Neural cell (in vitro differentiated cells): ENCODE measurements at regions not wholly inside any gene's neighbourhood (a gene's known extent, or its start where the extent isn't known, plus 50 kb on each side); places are given as distances from the start of the nearest gene placed in this dataset.

Source experiments
- H2AFZ ChIP-seq: fragments of 200-600, 300-800 bp; sonication (generic), shearing (Covaris generic); 2 replicates; pipeline ENCODE4 v1.6.0; 2014; ENCODE audit warnings: low read depth, mild to moderate bottlenecking, antibody characterized with exemption, low read length, moderate library complexity
- H3F3A ChIP-seq: fragments of 200-600 bp; shearing (Covaris generic); 2 replicates; pipeline ENCODE4 v1.6.1; 2016; ENCODE audit warnings: mild to moderate bottlenecking, moderate library complexity, mixed read lengths, antibody characterized with exemption, low read length; ENCODE audit not compliant: insufficient read depth, poor library complexity, severe bottlenecking
- H3K27ac ChIP-seq: fragments of 200-600, 300-800 bp; sonication (generic), shearing (Covaris generic); 2 replicates; pipeline ENCODE4 v1.5.1; 2014; ENCODE audit warnings: mild to moderate bottlenecking, low read length, moderate library complexity
- H3K27me3 ChIP-seq: fragments of 300-800, 200-600 bp; sonication (generic), shearing (Covaris generic); 2 replicates; pipeline ENCODE4 v1.6.0; 2014; ENCODE audit warnings: mild to moderate bottlenecking, low read depth, low read length, moderate library complexity; ENCODE audit not compliant: insufficient read depth
- H3K36me3 ChIP-seq: fragments of 300-800, 200-600 bp; sonication (generic), shearing (Covaris generic); 2 replicates; pipeline ENCODE4 v1.5.1; 2014; ENCODE audit warnings: mild to moderate bottlenecking, antibody characterized with exemption, low read length, moderate library complexity; ENCODE audit not compliant: insufficient read depth
- H3K4me2 ChIP-seq: fragments of 300-800, 200-600 bp; sonication (generic), shearing (Covaris generic); 2 replicates; pipeline ENCODE4 v1.6.0; 2014; ENCODE audit warnings: mild to moderate bottlenecking, low read length
- H3K4me3 ChIP-seq: fragments of 300-800, 200-600 bp; sonication (generic), shearing (Covaris generic); 2 replicates; pipeline ENCODE4 v1.5.1; 2014; ENCODE audit warnings: mild to moderate bottlenecking, low read length, moderate library complexity
- H3K79me2 ChIP-seq: fragments of 200-600 bp; shearing (Covaris generic); replicated peaks from 2 replicates; pipeline ENCODE4 v1.6.0; 2014; ENCODE audit warnings: mild to moderate bottlenecking, low read length, moderate library complexity; ENCODE audit not compliant: insufficient read depth
- H3K9ac ChIP-seq: fragments of 300-800, 200-600 bp; sonication (generic), shearing (Covaris generic); 2 replicates; pipeline ENCODE4 v1.6.1; 2016; ENCODE audit warnings: mild to moderate bottlenecking, low read length, mixed read lengths
- H3K9me2 ChIP-seq: fragments of 200-600 bp; shearing (Covaris generic); 2 replicates; pipeline ENCODE4 v1.6.1; 2016; ENCODE audit warnings: mild to moderate bottlenecking, low read length, mixed read lengths; ENCODE audit not compliant: insufficient read depth
- H3K9me3 ChIP-seq: fragments of 200-600, 300-800 bp; sonication (generic), shearing (Covaris generic); 2 replicates; pipeline ENCODE4 v1.6.1; 2016; ENCODE audit warnings: mild to moderate bottlenecking, mixed run types, low read length, moderate library complexity, mixed read lengths
- H4K20me1 ChIP-seq: fragments of 200-600 bp; shearing (Covaris generic); 2 replicates; pipeline ENCODE4 v1.6.1; 2016; ENCODE audit warnings: mild to moderate bottlenecking, mixed run types; ENCODE audit not compliant: insufficient read depth
- CTCF ChIP-seq: fragments of 450-650 bp; IDR thresholded peaks from 2 replicates; pipeline ENCODE4 v1.5.1; 2014; ENCODE audit warnings: antibody characterized with exemption, mild to moderate bottlenecking, moderate library complexity; ENCODE audit not compliant: poor library complexity, severe bottlenecking
- EP300 ChIP-seq: fragments of 450-650 bp; conservative IDR thresholded peaks from 2 replicates; pipeline ENCODE4 v1.6.1; 2014; ENCODE audit warnings: antibody characterized with exemption, mild to moderate bottlenecking, moderate library complexity; ENCODE audit not compliant: poor library complexity, severe bottlenecking
- EZH2 ChIP-seq: fragments of 200-600, 300-800 bp; shearing (Covaris generic), sonication (generic); IDR thresholded peaks from 2 replicates; pipeline ENCODE4 v1.6.1; 2014; ENCODE audit warnings: antibody characterized with exemption, low read length, borderline replicate concordance, mild to moderate bottlenecking; ENCODE audit not compliant: insufficient read depth, poor library complexity, severe bottlenecking
- MXI1 ChIP-seq: fragments of 450-650 bp; conservative IDR thresholded peaks from 2 replicates; pipeline ENCODE4 v1.6.1; 2014; ENCODE audit warnings: antibody characterized with exemption, mild to moderate bottlenecking; ENCODE audit not compliant: poor library complexity, severe bottlenecking
- POLR2AphosphoS5 ChIP-seq: IDR thresholded peaks from 2 replicates; pipeline ENCODE4 v1.6.1; 2012
- RAD21 ChIP-seq: fragments of 450-650 bp; conservative IDR thresholded peaks from 2 replicates; pipeline ENCODE4 v1.6.1; 2014; ENCODE audit warnings: antibody characterized with exemption, mild to moderate bottlenecking, moderate library complexity
- REST ChIP-seq: IDR thresholded peaks from 2 replicates; pipeline ENCODE4 v1.6.1; 2012; ENCODE audit warnings: borderline replicate concordance
- SMC3 ChIP-seq: fragments of 450-650 bp; conservative IDR thresholded peaks from 2 replicates; pipeline ENCODE4 v1.6.1; 2014; ENCODE audit warnings: antibody characterized with exemption, mild to moderate bottlenecking, moderate library complexity; ENCODE audit not compliant: poor library complexity
- TAF1 ChIP-seq: IDR thresholded peaks from 2 replicates; pipeline ENCODE4 v1.6.1; 2012; ENCODE audit warnings: low read depth

- TF ChIP-seq CTCF (no peak), EZH2 (no peak), POLR2AphosphoS5 (no peak), SMC3 (no peak), MXI1 (no peak), RAD21 (no peak), REST (no peak), EP300 (no peak), TAF1 (no peak)
- H2AFZ ChIP-seq = no peak overlapping the region
- H3K27ac ChIP-seq = no peak overlapping the region
These were observed 486.6 kb upstream of the HS6ST1 start for GRCh38 chr2:128805237-128805636.

GRCh38 chr2:128805918-128806317, 487.2 kb upstream of the HS6ST1 start:
- H3K79me2 ChIP-seq = no peaks in the 10 kb centered on the region
- H4K20me1 ChIP-seq = no peaks in the 10 kb centered on the region
- no peaks in the 10 kb centered on the region for H3K9me2 ChIP-seq
- no peak for TF ChIP-seq CTCF
- no peak for TF ChIP-seq SMC3
- TF ChIP-seq POLR2AphosphoS5 = no peak
- no peak for TF ChIP-seq REST
- TF ChIP-seq EP300 = no peak
- no peak for TF ChIP-seq RAD21
- TF ChIP-seq MXI1 = no peak
- no peak for TF ChIP-seq EZH2
- TF ChIP-seq TAF1 = no peak
- H3K4me3 ChIP-seq = no peak overlapping the region
- H3K27ac ChIP-seq = no peak overlapping the region
- H3K9me3 ChIP-seq = no peaks in the 10 kb centered on the region
- H3F3A ChIP-seq = no peaks in the 10 kb centered on the region
- H3K9ac ChIP-seq = no peak overlapping the region
- H3K36me3 ChIP-seq = no peaks in the 10 kb centered on the region
- H3K27me3 ChIP-seq = no peaks in the 10 kb centered on the region
- H3K4me2 ChIP-seq = no peak overlapping the region
- H2AFZ ChIP-seq = no peak overlapping the region

More at GRCh38 chr2:128805237-128805636, 486.6 kb upstream of the HS6ST1 start:
- Histone ChIP-seq H3F3A (no peaks in the 10 kb centered on the region), H3K9ac (no peak overlapping the region), H3K4me3 (no peak overlapping the region), H3K27me3 (no peaks in the 10 kb centered on the region), H4K20me1 (no peaks in the 10 kb centered on the region), H3K79me2 (no peaks in the 10 kb centered on the region), H3K36me3 (no peaks in the 10 kb centered on the region), H3K9me2 (no peaks in the 10 kb centered on the region), H3K9me3 (no peaks in the 10 kb centered on the region), H3K4me2 (no peak overlapping the region)
